Bronchial epithelial cell (primary cell): ENCODE measurements at regions not wholly inside any gene's neighbourhood (a gene's known extent, or its start where the extent isn't known, plus 50 kb on each side); places are given as distances from the start of the nearest gene placed in this dataset.

ENCODE experiments used
- DNase-seq: peaks from one replicate; pipeline ENCODE4 v3.0.0-alpha.2; 2010; ENCODE audit warnings: low read depth
- FAIRE-seq: peaks from 2 replicates; lab custom pipeline; 2011; peaks lifted over from hg19 to GRCh38; lab: Jason Lieb, UNC
- H3K27me3 ChIP-seq: 2 replicates; pipeline ENCODE4 v1.5.1; 2011; ENCODE audit warnings: low read length; ENCODE audit not compliant: control insufficient read depth, insufficient read depth
- H3K36me3 ChIP-seq: 2 replicates; pipeline ENCODE4 v1.5.1; 2011; ENCODE audit warnings: low read length; ENCODE audit not compliant: control insufficient read depth, insufficient read depth
- H3K4me3 ChIP-seq: 2 replicates; pipeline ENCODE4 v1.5.1; 2011; ENCODE audit warnings: mild to moderate bottlenecking, low read depth, low read length, control low read depth
- TF ChIP-seq, protein P1 (sequence below): IDR thresholded peaks from 2 replicates; pipeline ENCODE4 v1.5.1; 2011; ENCODE audit warnings: mild to moderate bottlenecking, moderate library complexity, low read length, control low read depth, inconsistent platforms; ENCODE audit not compliant: insufficient read depth, severe bottlenecking

DNA sequence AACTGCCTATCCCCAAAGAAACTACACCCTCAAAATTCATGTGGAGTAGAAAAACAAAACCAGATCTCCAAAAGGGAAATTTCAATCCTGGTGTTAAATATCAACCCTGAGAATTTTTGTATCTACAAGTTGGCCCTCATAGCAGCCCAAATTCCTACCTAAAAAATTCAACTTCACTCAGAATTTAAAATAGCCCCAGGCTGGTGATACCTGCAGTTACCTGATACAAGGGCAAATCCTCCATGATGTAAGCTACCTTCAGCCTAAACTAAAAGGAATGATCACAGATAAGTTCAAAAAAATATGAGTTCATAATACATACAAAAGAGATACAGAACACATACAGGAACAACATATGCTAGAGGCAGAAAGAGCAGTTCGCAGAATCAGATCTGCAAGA, 138.4 kb downstream of the HNRNPD start:
- TF ChIP-seq, protein P1, sequence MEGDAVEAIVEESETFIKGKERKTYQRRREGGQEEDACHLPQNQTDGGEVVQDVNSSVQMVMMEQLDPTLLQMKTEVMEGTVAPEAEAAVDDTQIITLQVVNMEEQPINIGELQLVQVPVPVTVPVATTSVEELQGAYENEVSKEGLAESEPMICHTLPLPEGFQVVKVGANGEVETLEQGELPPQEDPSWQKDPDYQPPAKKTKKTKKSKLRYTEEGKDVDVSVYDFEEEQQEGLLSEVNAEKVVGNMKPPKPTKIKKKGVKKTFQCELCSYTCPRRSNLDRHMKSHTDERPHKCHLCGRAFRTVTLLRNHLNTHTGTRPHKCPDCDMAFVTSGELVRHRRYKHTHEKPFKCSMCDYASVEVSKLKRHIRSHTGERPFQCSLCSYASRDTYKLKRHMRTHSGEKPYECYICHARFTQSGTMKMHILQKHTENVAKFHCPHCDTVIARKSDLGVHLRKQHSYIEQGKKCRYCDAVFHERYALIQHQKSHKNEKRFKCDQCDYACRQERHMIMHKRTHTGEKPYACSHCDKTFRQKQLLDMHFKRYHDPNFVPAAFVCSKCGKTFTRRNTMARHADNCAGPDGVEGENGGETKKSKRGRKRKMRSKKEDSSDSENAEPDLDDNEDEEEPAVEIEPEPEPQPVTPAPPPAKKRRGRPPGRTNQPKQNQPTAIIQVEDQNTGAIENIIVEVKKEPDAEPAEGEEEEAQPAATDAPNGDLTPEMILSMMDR, result no peak
- FAIRE-seq (no peak), DNase-seq (no peak)
- H3K4me3 ChIP-seq, result no peak overlapping the region
- no peaks in the 10 kb centered on the region for H3K27me3 ChIP-seq
- no peaks in the 10 kb centered on the region for H3K36me3 ChIP-seq

DNA sequence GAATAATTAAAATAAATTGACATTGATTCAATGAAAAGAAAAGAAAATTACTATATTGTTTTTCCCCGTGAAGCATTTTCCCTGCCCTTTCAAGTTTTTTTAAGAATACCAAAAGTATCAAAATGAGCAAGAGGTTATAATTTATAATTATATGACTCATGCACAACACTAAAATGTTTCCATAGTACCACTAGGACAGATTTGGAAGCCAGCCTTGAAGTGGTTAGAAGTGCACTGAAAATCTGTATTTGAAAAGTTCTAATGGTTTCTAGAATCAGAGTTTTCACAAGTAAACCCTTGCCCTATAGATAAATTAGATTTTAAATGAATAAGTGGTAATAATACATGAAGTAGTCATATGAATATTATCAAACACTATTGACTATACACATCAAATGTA, 140.9 kb downstream of the HNRNPD start:
- FAIRE-seq (no peak), DNase-seq (no peak)
- Histone ChIP-seq H3K27me3 (no peaks in the 10 kb centered on the region), H3K36me3 (no peaks in the 10 kb centered on the region), H3K4me3 (no peak overlapping the region)
- TF ChIP-seq, protein P1, result no peak

DNA sequence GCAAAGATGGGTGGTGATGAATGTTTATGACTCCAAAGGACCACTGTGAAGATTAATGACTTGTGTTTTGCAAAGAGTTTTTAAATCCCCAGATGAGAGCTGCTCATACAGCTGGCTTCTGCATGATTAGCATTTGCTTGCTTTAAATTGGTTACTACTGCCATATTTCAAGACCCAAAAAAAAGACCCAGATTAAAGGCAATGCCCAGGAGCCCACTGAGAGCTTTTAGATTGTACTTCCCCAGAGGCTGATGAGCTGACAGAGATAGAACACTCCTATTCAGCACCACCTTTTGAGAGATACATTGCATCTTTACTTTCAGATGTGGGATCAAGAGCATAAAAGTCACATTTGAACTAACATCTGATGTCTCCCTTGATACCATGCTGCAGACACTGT, 142.0 kb downstream of the HNRNPD start:
- FAIRE-seq (peak; percentile 23), DNase-seq (no peak)
- H3K36me3 ChIP-seq, result no peaks in the 10 kb centered on the region
- no peaks in the 10 kb centered on the region for H3K27me3 ChIP-seq
- TF ChIP-seq, protein P1, result no peak
- no peak overlapping the region for H3K4me3 ChIP-seq

DNA sequence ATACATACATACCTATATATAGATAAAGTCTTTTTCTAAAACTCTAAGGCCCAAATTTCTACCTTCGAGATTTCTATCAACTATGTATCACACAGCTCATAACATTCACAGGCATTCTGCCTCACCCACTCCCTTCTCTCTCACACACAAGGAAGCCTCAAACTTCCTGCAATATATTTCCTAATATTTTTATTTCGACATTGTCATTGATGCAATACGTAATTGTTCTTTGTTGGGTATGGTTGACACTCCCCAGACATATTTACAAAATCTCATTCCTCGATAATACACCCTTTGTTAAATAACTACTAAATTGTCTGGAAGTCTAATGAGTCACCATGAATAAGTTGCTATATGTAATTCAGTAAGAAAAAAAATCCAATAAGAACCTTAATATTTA, 143.5 kb downstream of the HNRNPD start:
- no peaks in the 10 kb centered on the region for H3K27me3 ChIP-seq
- TF ChIP-seq, protein P1, result no peak
- H3K4me3 ChIP-seq, result no peak overlapping the region
- no peak for FAIRE-seq
- H3K36me3 ChIP-seq, result no peaks in the 10 kb centered on the region
- peak; percentile 98 for DNase-seq

DNA sequence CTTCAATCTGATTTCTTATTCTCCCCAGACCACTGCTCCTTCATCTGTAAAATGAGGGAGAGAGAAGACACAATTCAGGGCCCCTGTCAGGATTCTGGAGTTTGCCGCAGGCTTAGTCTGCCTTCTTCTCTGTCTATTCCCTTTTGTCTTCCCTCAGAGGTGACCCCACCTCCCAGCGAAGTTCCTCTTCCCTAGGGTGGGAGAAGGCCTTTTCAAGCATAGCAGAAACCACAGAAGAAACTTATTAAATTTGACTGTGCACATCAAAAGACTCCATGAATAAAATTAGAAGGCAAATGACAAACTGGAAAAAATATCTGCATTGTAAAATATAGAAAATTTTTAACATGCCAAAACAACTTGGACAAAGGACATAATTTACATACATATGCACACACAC, 148.8 kb downstream of the HNRNPD start:
- no peaks in the 10 kb centered on the region for H3K27me3 ChIP-seq
- TF ChIP-seq, protein P1, result no peak
- no peak overlapping the region for H3K4me3 ChIP-seq
- no peaks in the 10 kb centered on the region for H3K36me3 ChIP-seq
- no peak for FAIRE-seq
- no peak for DNase-seq

DNA sequence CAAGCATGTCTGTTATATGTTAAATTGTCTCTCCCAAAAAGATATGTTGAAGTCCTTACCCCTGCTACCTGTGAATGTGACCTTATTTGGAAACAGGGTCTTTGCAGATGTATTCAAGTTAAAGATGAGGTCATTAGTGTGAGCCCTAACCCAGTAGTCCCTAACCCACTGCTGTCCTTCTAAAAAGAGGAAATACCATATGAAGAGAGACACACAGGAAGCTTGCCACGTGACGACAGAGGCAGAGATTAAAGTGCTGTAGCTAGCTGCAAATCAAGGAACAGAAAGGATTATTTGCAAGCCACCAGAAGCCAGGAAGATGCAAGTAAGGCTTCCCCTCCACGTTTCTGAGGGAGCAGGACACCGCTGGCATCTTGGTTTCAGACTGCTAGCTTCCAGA, 150.1 kb downstream of the HNRNPD start:
- FAIRE-seq (no peak), DNase-seq (no peak)
- no peaks in the 10 kb centered on the region for H3K27me3 ChIP-seq
- no peak overlapping the region for H3K4me3 ChIP-seq
- TF ChIP-seq, protein P1, result no peak
- H3K36me3 ChIP-seq, result no peaks in the 10 kb centered on the region
